HUES48 (cell line): ENCODE measurements at regions not wholly inside any gene's neighbourhood (a gene's known extent, or its start where the extent isn't known, plus 50 kb on each side); places are given as distances from the start of the nearest gene placed in this dataset.

Source experiments
- H3K27ac ChIP-seq: one replicate; pipeline ENCODE4 v1.7.0; 2013; ENCODE audit warnings: low read depth, low read length, inconsistent platforms
- H3K27me3 ChIP-seq: 2 replicates; pipeline ENCODE4 v1.6.1; 2013; ENCODE audit warnings: mild to moderate bottlenecking, low read length; ENCODE audit not compliant: control insufficient read depth, insufficient read depth
- H3K36me3 ChIP-seq: 2 replicates; pipeline ENCODE4 v1.6.1; 2013; ENCODE audit warnings: low read length; ENCODE audit not compliant: control insufficient read depth, insufficient read depth
- H3K4me1 ChIP-seq: 2 replicates; pipeline ENCODE4 v1.6.1; 2013; ENCODE audit warnings: mild to moderate bottlenecking, low read length; ENCODE audit not compliant: control insufficient read depth, insufficient read depth
- H3K4me3 ChIP-seq: 2 replicates; pipeline ENCODE4 v1.5.1; 2013; ENCODE audit warnings: mild to moderate bottlenecking, low read depth, low read length
- H3K9ac ChIP-seq: 2 replicates; pipeline ENCODE4 v1.6.1; 2013; ENCODE audit warnings: mild to moderate bottlenecking, low read depth, low read length, moderate library complexity
- H3K9me3 ChIP-seq: 2 replicates; pipeline ENCODE4 v1.6.1; 2013; ENCODE audit warnings: low read length; ENCODE audit not compliant: control insufficient read depth, insufficient read depth

- Histone ChIP-seq H3K9ac (no peak overlapping the region), H3K4me1 (no peaks in the 10 kb centered on the region), H3K27me3 (no peaks in the 10 kb centered on the region), H3K27ac (no peak overlapping the region), H3K4me3 (no peak overlapping the region), H3K36me3 (no peaks in the 10 kb centered on the region), H3K9me3 (no peaks in the 10 kb centered on the region)
These were observed 462.0 kb upstream of the MAF start for GRCh38 chr16:80062361-80063030.

- H3K9me3 ChIP-seq, result no peaks in the 10 kb centered on the region
These were observed 459.9 kb upstream of the MAF start for GRCh38 chr16:80060470-80060869.

GRCh38 chr16:80059836-80060235 lies 459.3 kb upstream of the MAF start:
- H3K4me3 ChIP-seq, result no peak overlapping the region
- H3K4me1 ChIP-seq, result no peaks in the 10 kb centered on the region
- H3K27ac ChIP-seq, result no peak overlapping the region
- H3K9ac ChIP-seq, result no peak overlapping the region
- H3K27me3 ChIP-seq, result no peaks in the 10 kb centered on the region
- no peaks in the 10 kb centered on the region for H3K36me3 ChIP-seq
- H3K9me3 ChIP-seq, result no peaks in the 10 kb centered on the region

More at GRCh38 chr16:80060470-80060869, 459.9 kb upstream of the MAF start:
- H3K9ac ChIP-seq, result no peak overlapping the region
- H3K36me3 ChIP-seq, result no peaks in the 10 kb centered on the region
- H3K4me1 ChIP-seq, result no peaks in the 10 kb centered on the region
- no peak overlapping the region for H3K4me3 ChIP-seq
- no peak overlapping the region for H3K27ac ChIP-seq
- no peaks in the 10 kb centered on the region for H3K27me3 ChIP-seq

- Histone ChIP-seq H3K9me3 (no peaks in the 10 kb centered on the region), H3K4me3 (no peak overlapping the region), H3K27me3 (no peaks in the 10 kb centered on the region), H3K9ac (no peak overlapping the region), H3K27ac (no peak overlapping the region), H3K36me3 (no peaks in the 10 kb centered on the region), H3K4me1 (no peaks in the 10 kb centered on the region)
These were observed 457.7 kb upstream of the MAF start for GRCh38 chr16:80058214-80058613.

GRCh38 chr16:80056324-80056723 lies 455.8 kb upstream of the MAF start:
- no peaks in the 10 kb centered on the region for H3K36me3 ChIP-seq
- no peaks in the 10 kb centered on the region for H3K27me3 ChIP-seq
- no peak overlapping the region for H3K4me3 ChIP-seq
- H3K9me3 ChIP-seq, result no peaks in the 10 kb centered on the region
- H3K27ac ChIP-seq, result no peak overlapping the region
- H3K4me1 ChIP-seq, result no peaks in the 10 kb centered on the region
- no peak overlapping the region for H3K9ac ChIP-seq

GRCh38 chr16:80055831-80056230 lies 455.3 kb upstream of the MAF start:
- Histone ChIP-seq H3K27ac (no peak overlapping the region), H3K27me3 (no peaks in the 10 kb centered on the region), H3K4me3 (no peak overlapping the region), H3K4me1 (no peaks in the 10 kb centered on the region), H3K36me3 (no peaks in the 10 kb centered on the region), H3K9me3 (no peaks in the 10 kb centered on the region), H3K9ac (no peak overlapping the region)

GRCh38 chr16:80054647-80055046 lies 454.1 kb upstream of the MAF start:
- Histone ChIP-seq H3K27ac (no peak overlapping the region), H3K4me3 (no peak overlapping the region), H3K36me3 (no peaks in the 10 kb centered on the region), H3K9me3 (no peaks in the 10 kb centered on the region), H3K27me3 (no peaks in the 10 kb centered on the region), H3K9ac (no peak overlapping the region), H3K4me1 (no peaks in the 10 kb centered on the region)

- Histone ChIP-seq H3K36me3 (no peaks in the 10 kb centered on the region), H3K4me3 (no peak overlapping the region), H3K9ac (no peak overlapping the region), H3K4me1 (no peaks in the 10 kb centered on the region), H3K27ac (no peak overlapping the region), H3K9me3 (no peaks in the 10 kb centered on the region), H3K27me3 (no peaks in the 10 kb centered on the region)
These were observed 450.5 kb upstream of the MAF start for GRCh38 chr16:80051040-80051439.

- no peak overlapping the region for H3K9ac ChIP-seq
- no peaks in the 10 kb centered on the region for H3K27me3 ChIP-seq
- H3K36me3 ChIP-seq, result no peaks in the 10 kb centered on the region
- no peak overlapping the region for H3K4me3 ChIP-seq
- H3K9me3 ChIP-seq, result no peaks in the 10 kb centered on the region
- no peaks in the 10 kb centered on the region for H3K4me1 ChIP-seq
- no peak overlapping the region for H3K27ac ChIP-seq
These were observed 447.7 kb upstream of the MAF start for GRCh38 chr16:80048250-80048649.

- no peaks in the 10 kb centered on the region for H3K4me1 ChIP-seq
- H3K9ac ChIP-seq, result no peak overlapping the region
- no peaks in the 10 kb centered on the region for H3K27me3 ChIP-seq
These were observed 447.3 kb upstream of the MAF start for GRCh38 chr16:80047842-80048241.

GRCh38 chr16:80046848-80047247 lies 446.3 kb upstream of the MAF start:
- Histone ChIP-seq H3K4me3 (no peak overlapping the region), H3K27ac (no peak overlapping the region), H3K27me3 (no peaks in the 10 kb centered on the region), H3K36me3 (no peaks in the 10 kb centered on the region), H3K4me1 (no peaks in the 10 kb centered on the region), H3K9me3 (no peaks in the 10 kb centered on the region), H3K9ac (no peak overlapping the region)

More at GRCh38 chr16:80047842-80048241, 447.3 kb upstream of the MAF start:
- Histone ChIP-seq H3K9me3 (no peaks in the 10 kb centered on the region), H3K4me3 (no peak overlapping the region), H3K27ac (no peak overlapping the region), H3K36me3 (no peaks in the 10 kb centered on the region)
